Lower leg skin (tissue), 3 donors: ENCODE measurements at regions not wholly inside any gene's neighbourhood (a gene's known extent, or its start where the extent isn't known, plus 50 kb on each side); places are given as distances from the start of the nearest gene placed in this dataset.

ENCODE experiments used
- POLR2A ChIP-seq, 2 donors: fragments of 450-650 bp; IDR thresholded peaks; one replicate each; pipeline ENCODE4 v1.6.1; 2016 to 2017; ENCODE audit warnings: antibody characterized with exemption in 2 of 2, mild to moderate bottlenecking in 1 of 2, moderate library complexity in 1 of 2
- TF ChIP-seq, protein P1 (sequence below), 3 donors: fragments of 450-650 bp; IDR thresholded peaks; one replicate each; pipeline ENCODE4 v1.5.1; 2016; ENCODE audit warnings: antibody characterized with exemption in 3 of 3, mild to moderate bottlenecking in 3 of 3, moderate library complexity in 2 of 3

DNA sequence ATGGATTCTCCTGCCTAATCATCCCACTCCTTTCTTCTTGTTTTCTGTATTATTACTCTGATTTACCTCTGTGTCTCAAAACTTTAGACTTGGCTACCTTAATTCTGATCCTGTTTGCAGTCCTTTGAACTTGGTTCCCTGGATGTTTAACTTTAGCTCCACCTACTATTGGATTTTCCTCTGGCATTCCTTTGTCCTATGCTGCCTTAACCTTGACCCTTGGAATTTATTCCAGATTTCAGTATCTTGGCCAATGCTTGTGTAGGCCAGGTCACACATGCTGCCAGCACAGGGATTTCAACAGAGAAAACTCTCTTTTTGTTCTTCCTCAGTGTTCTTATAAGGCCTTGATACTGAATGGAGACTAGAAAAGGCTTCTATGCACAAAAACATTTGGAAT is 65.0 kb upstream of the DNAJC19 start:
- TF ChIP-seq, protein P1, sequence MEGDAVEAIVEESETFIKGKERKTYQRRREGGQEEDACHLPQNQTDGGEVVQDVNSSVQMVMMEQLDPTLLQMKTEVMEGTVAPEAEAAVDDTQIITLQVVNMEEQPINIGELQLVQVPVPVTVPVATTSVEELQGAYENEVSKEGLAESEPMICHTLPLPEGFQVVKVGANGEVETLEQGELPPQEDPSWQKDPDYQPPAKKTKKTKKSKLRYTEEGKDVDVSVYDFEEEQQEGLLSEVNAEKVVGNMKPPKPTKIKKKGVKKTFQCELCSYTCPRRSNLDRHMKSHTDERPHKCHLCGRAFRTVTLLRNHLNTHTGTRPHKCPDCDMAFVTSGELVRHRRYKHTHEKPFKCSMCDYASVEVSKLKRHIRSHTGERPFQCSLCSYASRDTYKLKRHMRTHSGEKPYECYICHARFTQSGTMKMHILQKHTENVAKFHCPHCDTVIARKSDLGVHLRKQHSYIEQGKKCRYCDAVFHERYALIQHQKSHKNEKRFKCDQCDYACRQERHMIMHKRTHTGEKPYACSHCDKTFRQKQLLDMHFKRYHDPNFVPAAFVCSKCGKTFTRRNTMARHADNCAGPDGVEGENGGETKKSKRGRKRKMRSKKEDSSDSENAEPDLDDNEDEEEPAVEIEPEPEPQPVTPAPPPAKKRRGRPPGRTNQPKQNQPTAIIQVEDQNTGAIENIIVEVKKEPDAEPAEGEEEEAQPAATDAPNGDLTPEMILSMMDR (IDR thresholded peaks at IDR 0.05) = no peak
- no peak for TF ChIP-seq POLR2A (IDR thresholded peaks at IDR 0.05)
